OCI-LY7 (cell line): ENCODE measurements at regions not wholly inside any gene's neighbourhood (a gene's known extent, or its start where the extent isn't known, plus 50 kb on each side); places are given as distances from the start of the nearest gene placed in this dataset.

Source experiments
- CTCF ChIP-seq: fragments of 200-600 bp; sonication (generic); conservative IDR thresholded peaks from 2 replicates; pipeline ENCODE4 v1.5.1; 2014; ENCODE audit warnings: mild to moderate bottlenecking, antibody characterized with exemption, low read length, moderate library complexity, mixed read lengths
- EZH2phosphoT487 ChIP-seq: fragments of 200-600 bp; sonication (generic); IDR thresholded peaks from 2 replicates; pipeline ENCODE4 v1.6.1; 2018; ENCODE audit warnings: low read depth, borderline replicate concordance, mild to moderate bottlenecking, mixed run types, antibody characterized with exemption, low read length, moderate library complexity, mixed read lengths

GRCh38 chr2:67645280-67646138 lies 248.4 kb downstream of the ETAA1 start:
- TF ChIP-seq CTCF = no peak
- TF ChIP-seq EZH2phosphoT487 = no peak
